Mammary epithelial cell (primary cell): ENCODE measurements at regions not wholly inside any gene's neighbourhood (a gene's known extent, or its start where the extent isn't known, plus 50 kb on each side); places are given as distances from the start of the nearest gene placed in this dataset.

Experiments used
- EZH2 ChIP-seq: IDR thresholded peaks from 2 replicates; pipeline ENCODE4 v1.6.1; 2012; ENCODE audit warnings: low read length, inconsistent platforms, borderline replicate concordance
- TF ChIP-seq, protein P1 (sequence below), 2 donors: IDR thresholded peaks in 1 of 2; conservative IDR thresholded peaks in 1 of 2; 2 replicates each; pipeline ENCODE4 v1.5.1; 2011 to 2012; ENCODE audit warnings: inconsistent platforms in 2 of 2, low read length in 2 of 2, mild to moderate bottlenecking in 2 of 2, control low read depth in 1 of 2, low read depth in 1 of 2; ENCODE audit not compliant: insufficient read depth in 1 of 2; ENCODE audit errors: extremely low read depth in 1 of 2

DNA sequence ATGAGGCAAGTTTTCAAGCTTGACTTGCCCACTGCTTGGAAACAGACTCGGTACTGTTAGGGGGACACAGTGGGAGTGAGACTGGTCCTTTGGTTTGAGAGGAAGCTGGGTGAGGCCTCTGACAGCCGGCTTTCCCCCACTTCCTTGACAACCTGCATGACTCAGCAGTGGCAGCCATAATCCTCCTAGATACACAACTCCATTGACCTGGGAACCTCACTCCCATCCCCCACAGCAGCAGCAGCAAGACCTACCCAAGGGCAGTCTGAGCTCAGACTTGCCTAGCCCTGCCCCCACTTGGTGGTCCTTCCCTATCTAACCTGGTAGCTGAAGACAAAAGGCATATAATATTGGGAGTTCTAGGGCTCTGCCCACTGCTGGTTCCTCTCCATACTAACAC is 1043.5 kb upstream of the ALCAM start:
- TF ChIP-seq, protein P1, sequence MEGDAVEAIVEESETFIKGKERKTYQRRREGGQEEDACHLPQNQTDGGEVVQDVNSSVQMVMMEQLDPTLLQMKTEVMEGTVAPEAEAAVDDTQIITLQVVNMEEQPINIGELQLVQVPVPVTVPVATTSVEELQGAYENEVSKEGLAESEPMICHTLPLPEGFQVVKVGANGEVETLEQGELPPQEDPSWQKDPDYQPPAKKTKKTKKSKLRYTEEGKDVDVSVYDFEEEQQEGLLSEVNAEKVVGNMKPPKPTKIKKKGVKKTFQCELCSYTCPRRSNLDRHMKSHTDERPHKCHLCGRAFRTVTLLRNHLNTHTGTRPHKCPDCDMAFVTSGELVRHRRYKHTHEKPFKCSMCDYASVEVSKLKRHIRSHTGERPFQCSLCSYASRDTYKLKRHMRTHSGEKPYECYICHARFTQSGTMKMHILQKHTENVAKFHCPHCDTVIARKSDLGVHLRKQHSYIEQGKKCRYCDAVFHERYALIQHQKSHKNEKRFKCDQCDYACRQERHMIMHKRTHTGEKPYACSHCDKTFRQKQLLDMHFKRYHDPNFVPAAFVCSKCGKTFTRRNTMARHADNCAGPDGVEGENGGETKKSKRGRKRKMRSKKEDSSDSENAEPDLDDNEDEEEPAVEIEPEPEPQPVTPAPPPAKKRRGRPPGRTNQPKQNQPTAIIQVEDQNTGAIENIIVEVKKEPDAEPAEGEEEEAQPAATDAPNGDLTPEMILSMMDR (conservative IDR thresholded peaks at IDR 0.05 in 1 of 2, IDR thresholded peaks at IDR 0.05 in 1 of 2; ENCODE audit: extremely low read depth in 1 of 2, insufficient read depth in 1 of 2, low read depth in 1 of 2, low read length in 2 of 2) = no peak
- TF ChIP-seq EZH2 = no peak
